Erythroblast (primary cell): ENCODE measurements at regions not wholly inside any gene's neighbourhood (a gene's known extent, or its start where the extent isn't known, plus 50 kb on each side); places are given as distances from the start of the nearest gene placed in this dataset.

Experiments used
- DNase-seq, 2 experiments: peaks; one replicate each; lab custom pipeline; 2025; lab: John Stamatoyannopoulos, UW
- GATA1 ChIP-seq: IDR thresholded peaks from 2 replicates; pipeline ENCODE4 v1.6.1; 2011; ENCODE audit warnings: low read depth, mild to moderate bottlenecking, control low read depth, low read length, moderate library complexity
- POLR2A ChIP-seq: IDR thresholded peaks from 2 replicates; pipeline ENCODE4 v1.6.1; 2011; ENCODE audit warnings: mild to moderate bottlenecking, low read length

GRCh38 chr11:40062616-40063015 lies 1396.8 kb downstream of the LRRC4C start:
- DNase-seq, result no peak
- TF ChIP-seq POLR2A (no peak), GATA1 (no peak)

- TF ChIP-seq GATA1 (no peak), POLR2A (no peak)
Observed at GRCh38 chr11:40061221-40061620, 1398.2 kb downstream of the LRRC4C start.

GRCh38 chr11:40054631-40055030 lies 1404.8 kb downstream of the LRRC4C start:
- DNase-seq, result no peak
- TF ChIP-seq POLR2A (no peak), GATA1 (no peak)

More at GRCh38 chr11:40061221-40061620, 1398.2 kb downstream of the LRRC4C start:
- no peak for DNase-seq

GRCh38 chr11:40045312-40045711 lies 1414.1 kb downstream of the LRRC4C start:
- no peak for TF ChIP-seq GATA1
- no peak for TF ChIP-seq POLR2A
- DNase-seq, result no peak

GRCh38 chr11:40037005-40037404 lies 1422.4 kb downstream of the LRRC4C start:
- no peak for DNase-seq
- no peak for TF ChIP-seq POLR2A
- TF ChIP-seq GATA1, result no peak

GRCh38 chr11:40032331-40032730 lies 1427.1 kb downstream of the LRRC4C start:
- TF ChIP-seq POLR2A (no peak), GATA1 (no peak)
- no peak for DNase-seq

- TF ChIP-seq GATA1 (no peak), POLR2A (no peak)
- DNase-seq, result no peak
Observed at GRCh38 chr11:40030867-40031266, 1428.6 kb downstream of the LRRC4C start.

- no peak for DNase-seq
- TF ChIP-seq GATA1 (no peak), POLR2A (no peak)
Observed at GRCh38 chr11:40029391-40029790, 1430.1 kb downstream of the LRRC4C start.

GRCh38 chr11:40027720-40028119 lies 1431.7 kb downstream of the LRRC4C start:
- TF ChIP-seq POLR2A, result no peak
- no peak for TF ChIP-seq GATA1

GRCh38 chr11:40023724-40024123 lies 1435.7 kb downstream of the LRRC4C start:
- TF ChIP-seq POLR2A (no peak), GATA1 (no peak)
- no peak for DNase-seq

More at GRCh38 chr11:40027720-40028119, 1431.7 kb downstream of the LRRC4C start:
- DNase-seq, result no peak

- no peak for DNase-seq
- TF ChIP-seq POLR2A (no peak), GATA1 (no peak)
Observed at GRCh38 chr11:40010011-40010410, 1449.4 kb downstream of the LRRC4C start.

- TF ChIP-seq POLR2A, result no peak
- TF ChIP-seq GATA1, result no peak
- no peak for DNase-seq
Observed at GRCh38 chr11:39992551-39992950, 1466.9 kb downstream of the LRRC4C start.

- DNase-seq, result no peak
- TF ChIP-seq GATA1 (no peak), POLR2A (no peak)
Observed at GRCh38 chr11:39990421-39990831, 1469.0 kb downstream of the LRRC4C start.

- no peak for TF ChIP-seq POLR2A
- no peak for TF ChIP-seq GATA1
- no peak for DNase-seq
Observed at GRCh38 chr11:39975091-39975490, 1484.4 kb downstream of the LRRC4C start.

- TF ChIP-seq POLR2A (no peak), GATA1 (no peak)
- no peak for DNase-seq
Observed at GRCh38 chr11:39972461-39972860, 1487.0 kb downstream of the LRRC4C start.
